Lung microvascular endothelial cell (primary cell): ENCODE measurements at regions not wholly inside any gene's neighbourhood (a gene's known extent, or its start where the extent isn't known, plus 50 kb on each side); places are given as distances from the start of the nearest gene placed in this dataset.
"Not testable (repeated sequence)": the region's sequence is repeated elsewhere in the genome, so short reads cannot be mapped to it uniquely, and the experiment has no call there.

ENCODE experiments used
- DNase-seq, 2 donors: peaks; one replicate each; pipeline versions ENCODE4 v3.0.0 to v3.0.0-alpha.2; 2010; ENCODE audit warnings: low read depth in 2 of 2

DNA sequence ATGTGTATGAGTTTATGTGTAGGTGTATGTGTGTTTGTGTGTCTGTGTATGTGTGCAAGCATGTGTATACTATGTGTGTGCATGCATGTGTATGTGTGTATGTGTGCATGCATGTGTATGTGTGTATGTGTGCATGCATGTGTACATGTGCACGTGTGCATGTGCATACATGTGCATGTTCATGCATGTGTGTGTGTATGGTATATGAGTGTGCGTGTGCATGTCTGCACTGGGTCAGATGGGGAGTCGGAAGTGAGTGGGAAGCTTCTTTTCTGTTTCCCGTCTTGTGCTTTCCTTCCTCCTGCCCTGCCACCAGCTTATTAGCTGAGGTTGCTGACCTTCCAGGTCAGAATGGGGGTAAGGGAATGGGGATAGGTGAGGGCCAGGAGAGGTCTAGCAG is 174.7 kb downstream of the MAP2K4 start:
- no peak for DNase-seq

DNA sequence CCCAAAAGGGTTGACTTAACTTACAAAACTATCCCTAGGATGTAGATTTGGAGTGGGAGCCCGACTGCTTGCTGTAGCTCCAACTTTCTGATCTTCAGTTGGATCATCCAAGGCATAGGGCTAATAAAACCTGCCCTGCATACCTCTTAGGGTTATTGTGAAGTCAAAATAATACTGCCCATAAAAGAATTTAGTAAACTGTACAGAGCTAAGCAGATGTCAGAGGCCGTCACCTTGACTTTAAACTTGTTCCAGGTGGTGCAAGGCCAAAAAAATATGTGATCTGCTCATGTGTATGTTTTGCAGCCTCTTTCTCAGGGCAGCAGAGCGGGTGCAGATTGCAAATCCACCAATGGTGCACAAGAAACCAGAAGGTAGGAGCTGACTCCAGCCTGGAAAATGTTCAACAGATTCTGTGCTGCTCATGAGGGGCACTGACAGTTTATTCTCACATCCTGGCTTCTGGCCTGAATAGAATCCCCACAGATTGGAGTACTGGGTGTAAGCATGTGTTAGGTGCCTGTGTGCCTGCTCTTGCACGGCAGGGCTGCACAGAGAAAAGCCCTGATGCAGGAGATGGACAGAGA is 180.7 kb downstream of the MAP2K4 start:
- no peak for DNase-seq

DNA sequence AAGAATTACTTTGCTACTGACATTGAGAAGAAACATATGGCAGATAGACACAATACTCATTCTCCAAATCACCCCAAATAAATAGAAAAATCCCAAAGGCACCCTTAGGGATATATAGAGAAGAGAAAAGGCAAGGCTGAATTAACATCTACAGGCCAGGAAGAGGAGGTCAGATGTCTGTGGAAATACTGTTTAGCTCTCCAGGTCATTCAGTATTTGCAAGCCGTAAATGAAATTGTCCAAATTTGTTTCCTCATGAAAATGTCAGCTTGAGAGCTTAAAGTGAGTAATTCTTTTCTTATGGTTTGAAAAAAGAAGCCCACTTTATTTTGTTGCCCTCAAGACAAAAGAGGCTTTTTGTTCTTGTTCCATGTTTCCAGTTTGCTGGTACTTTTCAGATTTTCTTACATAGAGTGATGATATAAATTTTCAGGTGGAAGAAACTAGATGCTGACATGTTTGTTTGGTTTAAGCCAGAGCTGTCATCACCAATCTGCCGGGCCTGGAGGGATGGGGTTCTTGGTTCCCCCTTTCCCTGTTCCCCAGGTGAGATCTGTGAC is 189.0 kb downstream of the MAP2K4 start:
- DNase-seq: no peak

DNA sequence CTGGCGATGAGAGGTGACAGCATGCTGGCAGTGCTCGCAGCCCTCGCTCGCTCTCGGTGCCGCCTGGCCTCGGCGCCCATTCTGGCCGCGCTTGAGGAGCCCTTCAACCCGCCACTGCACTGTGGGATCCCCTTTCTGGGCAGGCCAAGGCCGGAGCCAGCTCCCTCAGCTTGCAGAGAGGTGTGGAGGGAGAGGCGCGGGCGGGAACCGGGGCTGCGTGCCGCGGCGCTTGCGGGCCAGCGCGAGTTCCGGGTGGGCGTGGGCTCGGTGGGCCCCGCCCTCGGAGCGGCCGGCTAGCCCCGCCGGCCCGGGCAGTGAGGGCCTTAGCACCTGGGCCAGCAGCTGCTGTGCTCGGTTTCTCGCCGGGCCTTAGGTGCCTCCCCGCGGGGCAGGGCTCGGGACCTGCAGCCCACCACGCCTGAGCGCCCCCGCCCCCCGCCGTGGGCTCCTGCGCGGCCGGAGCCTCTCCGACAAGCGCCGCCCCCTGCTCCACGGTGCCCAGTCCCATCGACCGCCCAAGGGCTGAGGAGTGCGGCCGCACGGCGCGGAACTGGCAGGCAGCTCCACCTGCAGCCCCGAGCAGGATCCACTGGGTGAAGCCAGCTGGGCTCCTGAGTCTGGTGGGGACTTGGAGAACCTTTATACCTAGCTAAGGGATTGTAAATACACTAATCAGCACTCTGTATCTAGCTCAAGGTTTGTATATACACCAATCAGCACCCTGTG is 200.2 kb downstream of the MAP2K4 start:
- DNase-seq: not testable (repeated sequence)

DNA sequence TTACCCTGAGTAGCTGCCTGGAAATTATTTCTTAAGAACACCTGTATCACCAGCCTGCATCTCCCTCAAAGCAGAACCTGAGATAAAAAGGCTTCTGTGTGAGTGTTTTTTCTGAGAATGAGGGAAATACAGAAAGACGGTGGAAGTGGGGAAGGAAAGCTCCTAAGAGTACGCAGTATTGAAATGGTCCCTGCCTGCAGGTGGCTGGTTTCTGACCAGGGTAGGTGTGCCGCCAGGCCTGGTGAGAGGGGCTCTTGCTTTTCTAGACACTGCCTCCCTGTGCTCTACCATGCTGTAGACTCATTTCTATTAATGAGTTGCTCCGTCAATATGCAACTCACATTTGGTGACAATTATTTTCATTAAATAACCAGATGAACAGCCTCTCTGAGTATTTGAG is 201.7 kb downstream of the MAP2K4 start:
- no peak for DNase-seq

DNA sequence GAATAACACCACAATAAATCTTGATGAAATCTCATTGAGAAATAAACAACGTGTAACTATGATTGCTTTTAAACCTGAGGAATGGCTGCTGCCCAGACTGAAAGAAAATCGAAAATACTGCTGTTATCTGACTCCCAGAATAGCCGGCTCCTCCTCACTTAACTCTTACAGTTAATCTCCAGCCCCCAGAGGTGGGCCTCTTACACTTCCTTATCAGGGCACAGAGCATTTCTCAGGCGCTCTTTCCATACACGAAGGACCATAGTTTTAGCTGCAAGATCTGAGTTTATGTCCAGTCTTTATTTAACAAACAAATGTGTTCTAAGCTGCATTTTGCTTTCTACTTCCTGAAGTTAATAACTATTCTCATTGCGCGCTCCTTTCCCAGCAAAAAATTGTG is 206.9 kb downstream of the MAP2K4 start:
- DNase-seq: no peak

DNA sequence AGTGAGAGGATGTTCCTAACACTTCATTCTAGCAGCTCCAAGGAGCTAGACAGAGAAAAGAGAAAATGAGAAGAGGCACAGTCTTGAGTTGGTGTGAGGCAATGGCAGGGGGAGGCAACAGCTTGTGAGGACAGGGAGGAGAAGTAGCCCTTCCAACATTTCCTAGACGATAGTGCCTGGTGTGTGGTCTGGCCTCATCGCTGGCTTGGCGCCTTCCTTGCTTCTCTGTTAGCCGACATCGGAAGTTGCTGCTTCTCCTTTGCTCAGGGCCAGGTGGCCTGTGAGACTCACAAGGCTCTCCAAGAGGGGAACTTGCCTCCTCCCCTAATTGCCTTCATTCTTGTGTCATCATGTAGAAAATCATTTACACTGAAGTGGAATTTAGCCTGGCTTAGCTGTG is 208.7 kb downstream of the MAP2K4 start:
- DNase-seq: no peak

DNA sequence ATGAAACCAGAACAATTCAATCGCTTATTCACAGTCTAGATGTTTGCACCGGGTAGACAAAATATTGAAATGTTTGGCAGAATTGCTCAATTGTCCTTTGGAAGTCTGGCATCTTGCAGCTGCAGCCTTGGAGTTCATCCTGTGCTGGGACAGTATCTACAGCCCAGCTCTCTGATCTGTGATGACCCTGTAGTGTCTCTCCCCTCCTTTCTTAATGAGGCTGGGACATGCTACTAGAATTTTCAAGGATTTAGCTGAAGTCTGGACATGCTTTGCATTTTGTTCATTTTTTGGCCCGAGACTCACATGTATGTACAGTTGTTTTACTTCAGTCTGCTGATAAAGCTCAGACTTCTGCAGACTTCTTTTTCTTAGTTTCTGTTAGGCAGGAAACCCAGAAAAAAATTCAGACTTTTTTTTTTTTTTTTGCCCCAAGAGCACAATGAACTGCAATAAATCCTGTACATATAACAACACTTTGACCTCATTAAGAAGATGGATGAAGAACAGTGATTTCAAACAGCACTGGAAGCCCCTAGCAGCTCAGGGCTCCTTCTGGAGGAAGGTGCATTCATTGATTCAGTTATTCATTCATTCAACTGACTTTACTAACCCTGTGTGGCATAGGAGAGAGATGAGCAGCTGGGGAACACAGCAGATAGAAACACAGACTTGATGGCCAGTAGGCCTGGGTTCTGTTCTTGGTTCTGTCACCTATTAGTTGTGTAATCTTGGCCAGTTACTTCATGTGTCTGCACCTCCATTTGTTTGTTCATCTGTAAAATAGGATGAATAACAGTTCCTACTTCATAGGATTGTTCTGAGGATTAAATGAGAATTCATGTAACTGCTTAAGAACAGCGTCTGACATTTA is 210.0 kb downstream of the MAP2K4 start:
- no peak for DNase-seq

DNA sequence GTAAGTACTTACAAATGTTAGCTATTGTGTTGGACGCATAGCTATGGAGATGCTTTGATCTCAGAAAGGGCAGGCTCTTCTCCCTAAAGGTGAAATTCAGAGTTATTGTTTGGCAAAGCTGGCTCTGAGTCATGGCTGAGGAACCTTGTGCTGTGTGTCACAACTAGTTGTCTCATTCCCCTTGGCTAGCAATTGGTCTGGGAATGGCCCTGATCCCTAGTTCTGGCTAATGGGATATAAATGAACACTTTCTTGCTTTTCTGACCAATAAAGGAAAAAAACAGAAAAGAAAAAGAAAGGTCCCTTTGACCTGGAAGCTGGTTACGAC is 210.6 kb downstream of the MAP2K4 start:
- no peak for DNase-seq

DNA sequence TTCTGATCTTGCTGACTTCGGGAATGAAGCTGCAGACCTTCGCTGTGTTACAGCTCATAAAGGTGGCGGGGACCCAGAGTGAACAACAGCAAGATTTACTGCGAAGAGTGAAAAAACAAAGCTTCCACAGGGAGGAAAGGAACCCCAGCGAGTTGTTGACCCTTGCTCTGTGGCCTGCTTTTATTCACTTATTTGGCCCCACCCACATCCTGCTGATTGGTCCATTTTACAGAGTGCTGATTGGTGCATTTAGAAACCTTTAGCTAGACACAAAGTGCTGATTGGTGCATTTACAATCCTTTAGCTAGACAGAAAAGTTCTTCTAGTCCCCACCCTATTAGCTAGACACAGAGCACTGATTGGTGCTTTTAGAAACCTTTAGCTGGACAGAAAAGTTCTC is 218.3 kb downstream of the MAP2K4 start:
- DNase-seq: not testable (repeated sequence)

DNA sequence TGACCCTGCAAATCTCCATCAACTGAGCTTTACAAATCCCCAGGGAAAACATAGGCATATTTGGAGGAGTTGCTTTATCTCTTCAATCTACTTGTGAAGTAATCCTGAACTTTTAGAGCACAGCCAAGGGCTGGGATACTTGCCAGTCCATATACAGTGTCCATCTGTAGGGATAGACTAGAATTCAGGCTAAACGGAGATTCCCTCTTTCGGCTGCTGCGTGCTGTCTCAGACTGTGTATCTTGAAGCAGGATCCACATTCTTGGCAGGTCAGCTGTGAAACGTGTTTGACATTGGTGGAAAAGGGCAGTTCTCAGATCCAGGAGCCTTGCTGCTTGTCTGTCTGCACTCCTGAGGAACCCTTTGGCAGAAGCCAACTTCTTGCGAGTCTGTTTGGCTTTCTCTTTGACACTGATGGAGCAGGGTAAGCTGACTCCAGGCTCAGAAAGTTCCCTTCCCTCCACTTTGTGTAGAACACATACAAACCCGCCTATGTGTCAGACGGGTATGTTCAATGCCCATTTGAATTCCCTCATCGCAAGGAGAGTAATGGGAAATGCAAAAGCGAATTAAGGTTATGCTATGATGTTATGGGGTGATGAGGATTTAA is 221.8 kb downstream of the MAP2K4 start:
- no peak for DNase-seq

DNA sequence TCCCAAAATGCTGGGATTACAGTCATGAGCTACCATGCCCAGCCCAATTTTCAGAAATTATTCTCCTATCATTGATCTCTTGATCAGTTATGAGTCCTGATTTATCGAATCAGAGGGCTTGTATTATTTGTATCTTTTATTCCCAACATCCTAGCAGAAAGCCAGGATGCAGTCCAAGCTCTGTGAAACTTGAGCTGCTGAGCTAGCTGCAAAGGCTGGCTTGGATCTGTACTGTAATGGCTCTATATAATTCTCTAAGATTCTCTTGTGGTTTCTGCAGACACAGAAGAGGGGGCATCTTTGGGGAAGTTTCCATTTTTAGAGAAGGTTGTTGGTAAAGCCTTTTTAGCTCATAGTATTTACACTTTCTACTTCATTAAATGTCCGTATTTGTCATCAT is 227.1 kb downstream of the MAP2K4 start:
- DNase-seq: no peak

DNA sequence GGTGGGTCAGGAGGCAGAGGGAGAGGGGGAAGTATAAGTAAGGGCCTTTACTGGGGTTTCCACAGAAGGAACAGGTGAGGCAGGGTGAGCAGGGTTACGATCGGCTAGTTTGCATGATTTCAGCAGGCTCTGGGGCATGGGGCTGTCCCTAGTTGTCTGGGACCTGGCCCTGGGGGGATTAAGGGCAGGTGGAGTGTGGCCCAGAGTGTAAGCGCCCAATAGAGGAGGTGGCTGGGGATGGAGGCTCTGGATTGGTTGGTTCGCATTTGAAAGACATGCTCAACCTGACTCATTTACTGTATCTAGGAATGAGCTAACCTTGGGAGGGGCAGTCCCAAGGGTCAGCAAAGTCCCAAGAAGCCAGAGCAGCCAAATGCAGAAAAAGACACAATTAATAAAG is 230.3 kb downstream of the MAP2K4 start:
- no peak for DNase-seq

DNA sequence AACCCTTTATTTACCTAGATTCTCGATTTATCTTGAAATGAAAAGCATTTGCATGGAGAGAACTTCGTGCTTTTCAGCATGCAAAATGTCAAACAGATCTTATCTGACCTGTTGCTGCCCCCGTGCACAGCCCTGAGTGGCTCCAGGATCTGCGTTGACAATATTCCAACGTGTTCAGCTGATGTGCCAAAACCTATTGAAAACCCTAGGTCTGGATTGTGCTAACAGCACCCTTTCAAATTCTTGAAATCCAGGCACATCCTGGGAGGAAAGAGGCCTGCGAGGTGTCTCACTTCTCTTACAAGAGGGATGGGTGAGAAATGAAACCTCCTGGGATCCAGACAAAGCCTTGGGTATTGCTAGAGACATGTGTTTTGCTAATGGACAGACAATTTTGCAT is 231.8 kb downstream of the MAP2K4 start:
- no peak for DNase-seq

DNA sequence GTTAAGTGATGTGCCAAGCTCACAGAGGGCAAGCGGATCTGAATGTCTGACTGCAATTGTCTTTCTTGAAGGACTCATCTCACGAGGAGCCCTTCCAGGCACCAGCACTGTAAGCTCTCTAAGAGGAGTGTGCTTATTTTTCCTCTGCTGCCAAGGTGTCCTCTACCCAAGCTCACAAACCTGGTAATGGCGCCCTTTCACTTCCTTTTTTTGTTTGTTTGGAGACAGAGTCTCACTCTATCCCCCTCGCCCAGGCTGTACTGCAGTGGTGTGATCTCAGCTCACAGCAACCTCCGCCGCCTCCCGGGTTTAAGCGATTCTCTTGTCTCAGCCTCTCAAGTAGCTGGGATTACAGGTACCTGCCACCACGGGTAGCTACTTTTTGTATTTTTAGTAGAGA is 233.8 kb downstream of the MAP2K4 start:
- DNase-seq: no peak

DNA sequence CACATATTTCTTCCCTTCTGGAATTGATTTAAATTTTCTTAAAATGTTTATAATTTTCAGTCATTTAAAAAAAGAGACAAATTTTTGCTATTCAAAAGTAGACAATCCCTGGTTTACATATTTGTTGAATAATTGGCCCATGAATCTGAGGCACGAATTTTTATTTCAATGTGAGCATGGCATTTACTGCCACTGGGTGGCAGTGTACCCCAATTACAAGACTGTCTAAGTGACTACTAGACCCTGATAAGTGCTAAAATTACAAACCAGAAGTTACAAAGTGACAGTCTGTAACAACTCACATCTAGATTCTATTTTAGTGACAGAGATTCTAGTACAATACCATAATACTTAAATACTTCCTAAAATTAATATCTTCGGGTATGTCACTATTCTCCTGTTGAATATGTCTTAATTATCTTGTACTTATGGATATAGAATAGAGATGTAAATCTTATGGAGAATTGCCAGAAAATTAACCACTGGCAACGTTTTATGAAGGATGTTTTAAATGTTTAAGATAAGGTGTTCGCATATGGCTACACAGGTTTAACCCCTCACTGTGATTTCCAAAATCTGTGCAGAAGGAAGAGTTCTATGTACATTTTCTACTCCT is 235.8 kb downstream of the MAP2K4 start:
- peak; percentile 60 to 64 for DNase-seq

DNA sequence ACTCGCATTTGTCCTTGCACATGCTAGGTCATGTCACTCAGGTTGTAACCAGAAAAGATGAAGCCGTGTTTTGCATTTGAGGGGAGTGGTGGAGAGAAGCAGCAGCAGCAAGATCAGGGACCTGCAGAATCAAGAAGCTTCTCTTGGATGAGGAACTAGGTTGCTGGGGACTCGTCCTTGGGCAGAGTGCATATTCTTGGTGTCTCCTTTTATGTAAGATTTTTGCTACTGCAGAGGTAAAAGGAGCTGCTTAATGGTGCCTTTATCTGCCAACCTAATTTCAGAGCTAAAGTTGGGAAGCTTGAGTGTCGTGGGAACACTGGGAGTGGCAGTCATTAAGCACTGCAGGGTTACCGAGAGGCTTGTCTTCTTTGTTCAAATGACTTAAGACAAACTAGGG is 236.5 kb downstream of the MAP2K4 start:
- DNase-seq: no peak

DNA sequence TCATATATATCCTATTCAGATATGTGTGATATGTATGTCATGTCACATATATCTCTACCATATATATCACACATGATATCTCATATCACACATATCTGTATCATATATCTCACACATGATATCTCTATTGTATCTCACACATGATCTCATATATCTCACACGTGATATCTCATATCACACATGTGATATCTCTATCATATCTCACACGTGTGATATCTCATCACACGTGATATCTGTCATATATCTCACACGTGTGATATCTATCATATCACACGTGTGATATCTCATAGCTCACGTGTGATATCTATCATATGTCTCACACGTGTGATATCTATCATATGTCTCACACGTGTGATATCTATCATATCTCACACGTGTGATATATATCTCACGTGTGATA is 240.7 kb downstream of the MAP2K4 start:
- no peak for DNase-seq

DNA sequence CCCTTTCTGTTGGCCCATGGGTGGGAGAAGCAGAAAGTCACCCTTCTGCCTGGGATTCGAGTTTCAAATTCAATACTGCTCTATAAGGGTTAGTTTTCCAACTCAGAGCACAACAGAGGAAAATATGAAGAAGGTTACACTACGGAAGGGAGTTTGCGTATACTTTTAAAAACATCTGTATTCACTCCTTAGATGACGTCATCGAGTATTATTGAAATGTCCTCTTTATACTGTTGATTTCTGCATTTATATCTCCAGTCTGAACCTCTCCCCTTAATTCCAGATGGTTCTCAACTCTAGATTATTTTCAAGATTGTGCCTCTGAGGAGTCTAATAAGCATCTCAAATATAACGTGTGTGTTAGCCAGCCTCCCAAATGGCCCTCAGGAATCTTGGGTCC is 249.1 kb downstream of the MAP2K4 start:
- no peak for DNase-seq

DNA sequence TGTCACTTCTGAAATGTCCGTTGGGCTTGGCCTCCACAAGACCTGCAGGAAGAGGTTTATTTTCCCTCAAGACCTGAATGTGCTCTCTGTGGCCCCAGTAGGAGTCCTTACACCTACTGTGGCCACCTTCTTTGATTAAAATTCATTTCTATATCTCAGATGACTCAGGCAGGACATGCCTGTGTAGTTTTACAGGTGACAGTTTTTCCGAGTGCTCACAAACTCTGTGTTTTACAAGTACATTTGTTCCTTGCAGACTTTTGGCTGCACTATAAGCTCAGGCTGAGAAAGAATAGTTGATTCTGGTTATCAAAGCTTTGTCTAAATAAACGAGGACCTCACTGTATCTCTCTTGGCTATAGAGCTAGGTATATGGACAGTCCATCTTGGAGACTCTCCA is 257.1 kb downstream of the MAP2K4 start:
- no peak for DNase-seq

DNA sequence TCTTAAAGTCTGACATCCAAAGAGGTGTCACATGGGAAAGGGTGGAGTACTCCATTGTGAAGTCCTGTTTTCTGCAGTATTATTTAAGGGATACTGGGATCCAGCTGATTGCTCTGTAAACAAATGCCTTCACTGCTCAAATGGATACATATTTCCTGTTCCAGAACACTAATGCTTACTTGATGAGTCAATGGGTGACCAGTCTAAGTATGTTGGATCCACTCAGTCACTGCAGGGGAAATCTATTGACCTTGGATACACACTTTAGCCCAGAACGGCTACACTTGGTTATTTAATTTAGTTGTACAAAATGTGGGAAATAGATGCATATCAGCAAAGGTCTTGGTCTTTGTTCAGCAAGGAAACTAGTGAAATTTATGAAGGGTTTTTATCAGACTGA is 261.4 kb downstream of the MAP2K4 start:
- DNase-seq: no peak

DNA sequence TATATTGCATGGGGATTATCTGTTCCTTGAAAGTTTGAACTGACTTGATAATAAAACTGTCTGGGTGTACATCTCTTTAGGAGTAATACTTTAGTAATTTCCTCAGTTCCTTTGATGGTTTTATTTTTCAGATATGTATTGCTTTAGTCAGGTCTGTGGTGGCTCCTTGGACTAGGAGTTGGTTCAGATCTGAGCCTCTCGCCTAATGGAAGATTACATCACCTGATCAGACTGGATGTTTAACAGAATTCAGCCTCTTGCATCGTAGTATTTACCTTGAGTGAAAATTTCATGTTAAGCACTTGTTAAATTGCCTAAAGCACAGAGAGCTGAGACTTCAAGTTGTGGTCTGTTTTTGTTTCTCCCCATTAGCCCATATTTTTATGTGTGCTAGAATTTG is 267.3 kb downstream of the MAP2K4 start:
- no peak for DNase-seq
